ENCODE measurements at regions not wholly inside any gene's neighbourhood (a gene's known extent, or its start where the extent isn't known, plus 50 kb on each side); places are given as distances from the start of the nearest gene placed in this dataset.
A peak's percentile ranks its signal among the peaks of the same experiment; 100 is the strongest.
"Not testable (repeated sequence)": the region's sequence is repeated elsewhere in the genome, so short reads cannot be mapped to it uniquely, and the experiment has no call there.

- TF ChIP-seq CTCF (IDR thresholded peaks at IDR 0.05; ENCODE audit: low read depth, low read length), result no peak
- H3K4me1 ChIP-seq (ENCODE audit: low read depth), result no peaks in the 10 kb centered on the region
- no peak overlapping the region for H3K27ac ChIP-seq
- no peak for DNase-seq (ENCODE audit: low read depth in 1 of 2, low spot score in 1 of 2)
- no peaks in the 10 kb centered on the region for H3K27me3 ChIP-seq
- H3K9me3 ChIP-seq (ENCODE audit: low read depth), result no peaks in the 10 kb centered on the region
- no peak overlapping the region for H3K4me3 ChIP-seq
- no peaks in the 10 kb centered on the region for H3K36me3 ChIP-seq
Observed at GRCh38 chr7:9391984-9392383, 958.6 kb downstream of the NXPH1 start.

- DNase-seq (ENCODE audit: low read depth in 1 of 2, low spot score in 1 of 2); H3K4me3 ChIP-seq; H3K36me3 ChIP-seq; H3K9me3 ChIP-seq (ENCODE audit: low read depth); H3K27ac ChIP-seq; H3K27me3 ChIP-seq; H3K4me1 ChIP-seq (ENCODE audit: low read depth): not testable (repeated sequence)
Observed at GRCh38 chr7:9404386-9404785, 971.0 kb downstream of the NXPH1 start.

DNA sequence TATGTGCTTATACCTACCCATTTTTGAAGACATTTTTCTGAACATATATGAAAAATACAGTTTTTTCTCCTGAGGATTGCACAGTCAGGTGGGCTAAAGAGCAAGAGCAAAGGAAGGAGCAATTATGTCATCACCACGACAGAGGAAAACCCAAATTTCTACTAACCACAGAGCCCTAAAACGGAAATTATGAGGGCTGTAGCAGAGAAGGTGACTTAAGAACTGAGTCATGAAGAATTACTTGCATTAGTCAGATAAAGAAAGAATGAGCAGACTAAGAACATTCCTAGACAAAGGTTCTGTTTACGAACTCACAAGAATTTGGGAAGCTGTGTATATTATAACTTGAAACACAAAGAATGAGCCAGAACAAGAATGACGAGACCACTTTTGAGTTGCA, 974.4 kb downstream of the NXPH1 start:
- H3K27ac ChIP-seq, result no peak overlapping the region
- TF ChIP-seq CTCF (IDR thresholded peaks at IDR 0.05; ENCODE audit: low read depth, low read length), result no peak
- no peak for DNase-seq (ENCODE audit: low read depth in 1 of 2, low spot score in 1 of 2)
- H3K36me3 ChIP-seq, result no peaks in the 10 kb centered on the region
- H3K9me3 ChIP-seq (ENCODE audit: low read depth), result no peaks in the 10 kb centered on the region
- no peak overlapping the region for H3K4me3 ChIP-seq
- no peaks in the 10 kb centered on the region for H3K4me1 ChIP-seq (ENCODE audit: low read depth)
- no peaks in the 10 kb centered on the region for H3K27me3 ChIP-seq

DNA sequence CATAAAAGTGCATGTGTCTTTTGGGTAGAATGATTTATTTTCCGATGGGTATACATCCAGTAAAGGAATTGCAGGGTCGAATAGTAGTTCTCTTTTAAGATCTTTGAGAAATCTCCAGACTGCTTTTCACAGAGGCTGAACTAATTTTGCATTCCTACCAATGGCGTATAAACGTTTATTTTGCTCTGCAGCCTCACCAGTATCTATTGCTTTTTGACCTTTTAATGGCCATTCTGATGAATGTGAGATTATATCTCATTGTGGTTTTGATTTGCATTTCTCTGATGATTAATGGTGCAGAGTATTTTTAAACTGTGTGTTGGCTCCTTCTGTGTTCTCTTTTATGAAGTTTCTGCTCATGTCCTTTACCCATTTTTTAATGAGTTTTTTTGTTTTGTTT, 1020.1 kb downstream of the NXPH1 start:
- Histone ChIP-seq H3K9me3 (ENCODE audit: low read depth) (no peaks in the 10 kb centered on the region), H3K27me3 (no peaks in the 10 kb centered on the region), H3K4me1 (ENCODE audit: low read depth) (no peaks in the 10 kb centered on the region), H3K27ac (no peak overlapping the region), H3K36me3 (no peaks in the 10 kb centered on the region), H3K4me3 (no peak overlapping the region)
- no peak for DNase-seq (ENCODE audit: low read depth in 1 of 2, low spot score in 1 of 2)
- TF ChIP-seq CTCF (IDR thresholded peaks at IDR 0.05; ENCODE audit: low read depth, low read length), result no peak

- TF ChIP-seq CTCF (IDR thresholded peaks at IDR 0.05; ENCODE audit: low read depth, low read length), result no peak
- H3K4me3 ChIP-seq, result no peak overlapping the region
- no peaks in the 10 kb centered on the region for H3K9me3 ChIP-seq (ENCODE audit: low read depth)
- H3K27ac ChIP-seq, result no peak overlapping the region
- H3K4me1 ChIP-seq (ENCODE audit: low read depth), result no peaks in the 10 kb centered on the region
- DNase-seq (ENCODE audit: low read depth in 1 of 2, low spot score in 1 of 2), result peak in 1 of 2 donors; percentile 54
- H3K27me3 ChIP-seq, result no peaks in the 10 kb centered on the region
- no peaks in the 10 kb centered on the region for H3K36me3 ChIP-seq
Observed at GRCh38 chr7:9488555-9488954, 1055.1 kb downstream of the NXPH1 start.

- Histone ChIP-seq H3K27ac (no peak overlapping the region), H3K27me3 (no peaks in the 10 kb centered on the region), H3K9me3 (ENCODE audit: low read depth) (no peaks in the 10 kb centered on the region), H3K4me3 (no peak overlapping the region), H3K4me1 (ENCODE audit: low read depth) (no peaks in the 10 kb centered on the region), H3K36me3 (no peaks in the 10 kb centered on the region)
- DNase-seq (ENCODE audit: low read depth in 1 of 2, low spot score in 1 of 2), result no peak
- no peak for TF ChIP-seq CTCF (IDR thresholded peaks at IDR 0.05; ENCODE audit: low read depth, low read length)
Observed at GRCh38 chr7:9498303-9498702, 1064.9 kb downstream of the NXPH1 start.

Measured in cardiac muscle cell (in vitro differentiated cells and primary cell).